DND-41 (cell line): ENCODE measurements at regions not wholly inside any gene's neighbourhood (a gene's known extent, or its start where the extent isn't known, plus 50 kb on each side); places are given as distances from the start of the nearest gene placed in this dataset.

Source experiments
- EZH2 ChIP-seq: IDR thresholded peaks from 3 replicates; pipeline ENCODE4 v1.6.1; 2012; ENCODE audit warnings: borderline replicate concordance, low read depth, mild to moderate bottlenecking, moderate library complexity, low read length, inconsistent platforms; ENCODE audit not compliant: severe bottlenecking
- TF ChIP-seq, protein P1 (sequence below): IDR thresholded peaks from 2 replicates; pipeline ENCODE4 v1.5.1; 2012; ENCODE audit warnings: borderline replicate concordance, low read length, moderate library complexity, mild to moderate bottlenecking; ENCODE audit not compliant: poor library complexity, severe bottlenecking; ENCODE audit errors: extremely low read depth

DNA sequence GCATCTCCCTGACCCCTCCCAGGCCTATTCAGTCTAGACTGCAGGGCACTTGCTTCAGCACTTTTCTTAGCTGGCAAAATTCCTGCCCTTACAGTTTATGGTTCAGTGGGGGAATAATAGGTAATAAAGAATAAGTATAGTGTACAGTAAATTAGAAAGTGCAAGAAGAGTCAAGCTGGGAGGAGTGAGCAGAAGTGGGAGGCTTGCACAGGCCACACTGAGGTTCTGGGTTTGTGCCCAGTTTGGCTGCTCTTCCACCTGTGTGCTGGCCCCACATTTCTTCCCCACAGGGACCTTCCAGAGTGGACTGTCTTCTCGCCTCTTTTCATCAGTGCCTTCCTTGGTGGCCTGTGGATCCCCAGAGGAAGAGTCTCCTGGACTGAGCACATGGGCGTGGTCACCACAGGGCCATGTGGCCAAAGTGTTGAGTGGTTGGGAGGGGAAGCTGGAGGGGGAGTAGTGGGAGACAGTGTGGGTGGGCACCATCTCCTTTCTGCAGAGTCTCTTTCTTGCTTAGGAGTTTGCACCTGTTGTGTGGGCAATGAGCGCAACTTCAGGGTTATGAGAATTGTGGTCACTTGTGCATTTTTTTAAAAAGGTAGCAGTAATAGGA is 128.6 kb upstream of the ZSWIM2 start:
- no peak for TF ChIP-seq EZH2
- TF ChIP-seq, protein P1, sequence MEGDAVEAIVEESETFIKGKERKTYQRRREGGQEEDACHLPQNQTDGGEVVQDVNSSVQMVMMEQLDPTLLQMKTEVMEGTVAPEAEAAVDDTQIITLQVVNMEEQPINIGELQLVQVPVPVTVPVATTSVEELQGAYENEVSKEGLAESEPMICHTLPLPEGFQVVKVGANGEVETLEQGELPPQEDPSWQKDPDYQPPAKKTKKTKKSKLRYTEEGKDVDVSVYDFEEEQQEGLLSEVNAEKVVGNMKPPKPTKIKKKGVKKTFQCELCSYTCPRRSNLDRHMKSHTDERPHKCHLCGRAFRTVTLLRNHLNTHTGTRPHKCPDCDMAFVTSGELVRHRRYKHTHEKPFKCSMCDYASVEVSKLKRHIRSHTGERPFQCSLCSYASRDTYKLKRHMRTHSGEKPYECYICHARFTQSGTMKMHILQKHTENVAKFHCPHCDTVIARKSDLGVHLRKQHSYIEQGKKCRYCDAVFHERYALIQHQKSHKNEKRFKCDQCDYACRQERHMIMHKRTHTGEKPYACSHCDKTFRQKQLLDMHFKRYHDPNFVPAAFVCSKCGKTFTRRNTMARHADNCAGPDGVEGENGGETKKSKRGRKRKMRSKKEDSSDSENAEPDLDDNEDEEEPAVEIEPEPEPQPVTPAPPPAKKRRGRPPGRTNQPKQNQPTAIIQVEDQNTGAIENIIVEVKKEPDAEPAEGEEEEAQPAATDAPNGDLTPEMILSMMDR: no peak
